Neural cell (in vitro differentiated cells): ENCODE measurements at regions not wholly inside any gene's neighbourhood (a gene's known extent, or its start where the extent isn't known, plus 50 kb on each side); places are given as distances from the start of the nearest gene placed in this dataset.

Source experiments
- H2AFZ ChIP-seq: fragments of 200-600, 300-800 bp; sonication (generic), shearing (Covaris generic); 2 replicates; pipeline ENCODE4 v1.6.0; 2014; ENCODE audit warnings: low read depth, mild to moderate bottlenecking, antibody characterized with exemption, low read length, moderate library complexity
- H3F3A ChIP-seq: fragments of 200-600 bp; shearing (Covaris generic); 2 replicates; pipeline ENCODE4 v1.6.1; 2016; ENCODE audit warnings: mild to moderate bottlenecking, moderate library complexity, mixed read lengths, antibody characterized with exemption, low read length; ENCODE audit not compliant: insufficient read depth, poor library complexity, severe bottlenecking
- H3K27ac ChIP-seq: fragments of 200-600, 300-800 bp; sonication (generic), shearing (Covaris generic); 2 replicates; pipeline ENCODE4 v1.5.1; 2014; ENCODE audit warnings: mild to moderate bottlenecking, low read length, moderate library complexity
- H3K27me3 ChIP-seq: fragments of 300-800, 200-600 bp; sonication (generic), shearing (Covaris generic); 2 replicates; pipeline ENCODE4 v1.6.0; 2014; ENCODE audit warnings: mild to moderate bottlenecking, low read depth, low read length, moderate library complexity; ENCODE audit not compliant: insufficient read depth
- H3K36me3 ChIP-seq: fragments of 300-800, 200-600 bp; sonication (generic), shearing (Covaris generic); 2 replicates; pipeline ENCODE4 v1.5.1; 2014; ENCODE audit warnings: mild to moderate bottlenecking, antibody characterized with exemption, low read length, moderate library complexity; ENCODE audit not compliant: insufficient read depth
- H3K4me2 ChIP-seq: fragments of 300-800, 200-600 bp; sonication (generic), shearing (Covaris generic); 2 replicates; pipeline ENCODE4 v1.6.0; 2014; ENCODE audit warnings: mild to moderate bottlenecking, low read length
- H3K4me3 ChIP-seq: fragments of 300-800, 200-600 bp; sonication (generic), shearing (Covaris generic); 2 replicates; pipeline ENCODE4 v1.5.1; 2014; ENCODE audit warnings: mild to moderate bottlenecking, low read length, moderate library complexity
- H3K79me2 ChIP-seq: fragments of 200-600 bp; shearing (Covaris generic); replicated peaks from 2 replicates; pipeline ENCODE4 v1.6.0; 2014; ENCODE audit warnings: mild to moderate bottlenecking, low read length, moderate library complexity; ENCODE audit not compliant: insufficient read depth
- H3K9ac ChIP-seq: fragments of 300-800, 200-600 bp; sonication (generic), shearing (Covaris generic); 2 replicates; pipeline ENCODE4 v1.6.1; 2016; ENCODE audit warnings: mild to moderate bottlenecking, low read length, mixed read lengths
- H3K9me2 ChIP-seq: fragments of 200-600 bp; shearing (Covaris generic); 2 replicates; pipeline ENCODE4 v1.6.1; 2016; ENCODE audit warnings: mild to moderate bottlenecking, low read length, mixed read lengths; ENCODE audit not compliant: insufficient read depth
- H3K9me3 ChIP-seq: fragments of 200-600, 300-800 bp; sonication (generic), shearing (Covaris generic); 2 replicates; pipeline ENCODE4 v1.6.1; 2016; ENCODE audit warnings: mild to moderate bottlenecking, mixed run types, low read length, moderate library complexity, mixed read lengths
- H4K20me1 ChIP-seq: fragments of 200-600 bp; shearing (Covaris generic); 2 replicates; pipeline ENCODE4 v1.6.1; 2016; ENCODE audit warnings: mild to moderate bottlenecking, mixed run types; ENCODE audit not compliant: insufficient read depth
- EP300 ChIP-seq: fragments of 450-650 bp; conservative IDR thresholded peaks from 2 replicates; pipeline ENCODE4 v1.6.1; 2014; ENCODE audit warnings: antibody characterized with exemption, mild to moderate bottlenecking, moderate library complexity; ENCODE audit not compliant: poor library complexity, severe bottlenecking
- EZH2 ChIP-seq: fragments of 200-600, 300-800 bp; shearing (Covaris generic), sonication (generic); IDR thresholded peaks from 2 replicates; pipeline ENCODE4 v1.6.1; 2014; ENCODE audit warnings: antibody characterized with exemption, low read length, borderline replicate concordance, mild to moderate bottlenecking; ENCODE audit not compliant: insufficient read depth, poor library complexity, severe bottlenecking
- MXI1 ChIP-seq: fragments of 450-650 bp; conservative IDR thresholded peaks from 2 replicates; pipeline ENCODE4 v1.6.1; 2014; ENCODE audit warnings: antibody characterized with exemption, mild to moderate bottlenecking; ENCODE audit not compliant: poor library complexity, severe bottlenecking
- POLR2AphosphoS5 ChIP-seq: IDR thresholded peaks from 2 replicates; pipeline ENCODE4 v1.6.1; 2012
- RAD21 ChIP-seq: fragments of 450-650 bp; conservative IDR thresholded peaks from 2 replicates; pipeline ENCODE4 v1.6.1; 2014; ENCODE audit warnings: antibody characterized with exemption, mild to moderate bottlenecking, moderate library complexity
- SMC3 ChIP-seq: fragments of 450-650 bp; conservative IDR thresholded peaks from 2 replicates; pipeline ENCODE4 v1.6.1; 2014; ENCODE audit warnings: antibody characterized with exemption, mild to moderate bottlenecking, moderate library complexity; ENCODE audit not compliant: poor library complexity
- TAF1 ChIP-seq: IDR thresholded peaks from 2 replicates; pipeline ENCODE4 v1.6.1; 2012; ENCODE audit warnings: low read depth
- TF ChIP-seq, protein P1 (sequence below): IDR thresholded peaks from 2 replicates; pipeline ENCODE4 v1.6.1; 2012; ENCODE audit warnings: borderline replicate concordance
- TF ChIP-seq, protein P2 (sequence below): fragments of 450-650 bp; IDR thresholded peaks from 2 replicates; pipeline ENCODE4 v1.5.1; 2014; ENCODE audit warnings: antibody characterized with exemption, mild to moderate bottlenecking, moderate library complexity; ENCODE audit not compliant: poor library complexity, severe bottlenecking

DNA sequence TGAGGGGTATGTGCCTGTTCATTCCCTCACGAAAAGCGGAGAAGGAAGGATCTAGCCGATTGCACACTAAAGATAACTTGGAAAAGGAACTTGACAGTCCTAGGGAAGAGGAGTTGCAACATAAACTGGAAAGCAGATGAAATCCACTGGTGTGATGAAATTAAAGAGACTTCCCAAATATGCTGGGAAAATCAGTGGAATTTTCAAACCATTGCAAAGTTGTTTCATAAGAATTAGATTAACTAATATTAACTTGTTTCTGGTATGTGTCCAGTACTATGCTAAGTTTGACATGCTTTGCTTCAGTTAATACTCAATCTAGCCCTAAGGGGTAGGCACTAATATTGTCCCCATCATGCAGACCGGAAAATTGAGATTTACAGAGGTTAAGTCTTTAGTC is 222.7 kb downstream of the IKZF2 start:
- no peaks in the 10 kb centered on the region for H3K36me3 ChIP-seq
- H3K9ac ChIP-seq = no peak overlapping the region
- H3K9me2 ChIP-seq = no peaks in the 10 kb centered on the region
- no peaks in the 10 kb centered on the region for H3F3A ChIP-seq
- H3K9me3 ChIP-seq = no peaks in the 10 kb centered on the region
- TF ChIP-seq, protein P1, sequence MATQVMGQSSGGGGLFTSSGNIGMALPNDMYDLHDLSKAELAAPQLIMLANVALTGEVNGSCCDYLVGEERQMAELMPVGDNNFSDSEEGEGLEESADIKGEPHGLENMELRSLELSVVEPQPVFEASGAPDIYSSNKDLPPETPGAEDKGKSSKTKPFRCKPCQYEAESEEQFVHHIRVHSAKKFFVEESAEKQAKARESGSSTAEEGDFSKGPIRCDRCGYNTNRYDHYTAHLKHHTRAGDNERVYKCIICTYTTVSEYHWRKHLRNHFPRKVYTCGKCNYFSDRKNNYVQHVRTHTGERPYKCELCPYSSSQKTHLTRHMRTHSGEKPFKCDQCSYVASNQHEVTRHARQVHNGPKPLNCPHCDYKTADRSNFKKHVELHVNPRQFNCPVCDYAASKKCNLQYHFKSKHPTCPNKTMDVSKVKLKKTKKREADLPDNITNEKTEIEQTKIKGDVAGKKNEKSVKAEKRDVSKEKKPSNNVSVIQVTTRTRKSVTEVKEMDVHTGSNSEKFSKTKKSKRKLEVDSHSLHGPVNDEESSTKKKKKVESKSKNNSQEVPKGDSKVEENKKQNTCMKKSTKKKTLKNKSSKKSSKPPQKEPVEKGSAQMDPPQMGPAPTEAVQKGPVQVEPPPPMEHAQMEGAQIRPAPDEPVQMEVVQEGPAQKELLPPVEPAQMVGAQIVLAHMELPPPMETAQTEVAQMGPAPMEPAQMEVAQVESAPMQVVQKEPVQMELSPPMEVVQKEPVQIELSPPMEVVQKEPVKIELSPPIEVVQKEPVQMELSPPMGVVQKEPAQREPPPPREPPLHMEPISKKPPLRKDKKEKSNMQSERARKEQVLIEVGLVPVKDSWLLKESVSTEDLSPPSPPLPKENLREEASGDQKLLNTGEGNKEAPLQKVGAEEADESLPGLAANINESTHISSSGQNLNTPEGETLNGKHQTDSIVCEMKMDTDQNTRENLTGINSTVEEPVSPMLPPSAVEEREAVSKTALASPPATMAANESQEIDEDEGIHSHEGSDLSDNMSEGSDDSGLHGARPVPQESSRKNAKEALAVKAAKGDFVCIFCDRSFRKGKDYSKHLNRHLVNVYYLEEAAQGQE = no peak
- TF ChIP-seq, protein P2, sequence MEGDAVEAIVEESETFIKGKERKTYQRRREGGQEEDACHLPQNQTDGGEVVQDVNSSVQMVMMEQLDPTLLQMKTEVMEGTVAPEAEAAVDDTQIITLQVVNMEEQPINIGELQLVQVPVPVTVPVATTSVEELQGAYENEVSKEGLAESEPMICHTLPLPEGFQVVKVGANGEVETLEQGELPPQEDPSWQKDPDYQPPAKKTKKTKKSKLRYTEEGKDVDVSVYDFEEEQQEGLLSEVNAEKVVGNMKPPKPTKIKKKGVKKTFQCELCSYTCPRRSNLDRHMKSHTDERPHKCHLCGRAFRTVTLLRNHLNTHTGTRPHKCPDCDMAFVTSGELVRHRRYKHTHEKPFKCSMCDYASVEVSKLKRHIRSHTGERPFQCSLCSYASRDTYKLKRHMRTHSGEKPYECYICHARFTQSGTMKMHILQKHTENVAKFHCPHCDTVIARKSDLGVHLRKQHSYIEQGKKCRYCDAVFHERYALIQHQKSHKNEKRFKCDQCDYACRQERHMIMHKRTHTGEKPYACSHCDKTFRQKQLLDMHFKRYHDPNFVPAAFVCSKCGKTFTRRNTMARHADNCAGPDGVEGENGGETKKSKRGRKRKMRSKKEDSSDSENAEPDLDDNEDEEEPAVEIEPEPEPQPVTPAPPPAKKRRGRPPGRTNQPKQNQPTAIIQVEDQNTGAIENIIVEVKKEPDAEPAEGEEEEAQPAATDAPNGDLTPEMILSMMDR = no peak
- TF ChIP-seq POLR2AphosphoS5 (no peak), TAF1 (no peak), RAD21 (no peak), SMC3 (no peak), MXI1 (no peak), EP300 (no peak), EZH2 (no peak)
- H3K27ac ChIP-seq = no peak overlapping the region
- no peaks in the 10 kb centered on the region for H4K20me1 ChIP-seq
- no peaks in the 10 kb centered on the region for H3K79me2 ChIP-seq
- no peak overlapping the region for H3K4me3 ChIP-seq
- no peak overlapping the region for H3K4me2 ChIP-seq
- H3K27me3 ChIP-seq = no peaks in the 10 kb centered on the region
- no peak overlapping the region for H2AFZ ChIP-seq

DNA sequence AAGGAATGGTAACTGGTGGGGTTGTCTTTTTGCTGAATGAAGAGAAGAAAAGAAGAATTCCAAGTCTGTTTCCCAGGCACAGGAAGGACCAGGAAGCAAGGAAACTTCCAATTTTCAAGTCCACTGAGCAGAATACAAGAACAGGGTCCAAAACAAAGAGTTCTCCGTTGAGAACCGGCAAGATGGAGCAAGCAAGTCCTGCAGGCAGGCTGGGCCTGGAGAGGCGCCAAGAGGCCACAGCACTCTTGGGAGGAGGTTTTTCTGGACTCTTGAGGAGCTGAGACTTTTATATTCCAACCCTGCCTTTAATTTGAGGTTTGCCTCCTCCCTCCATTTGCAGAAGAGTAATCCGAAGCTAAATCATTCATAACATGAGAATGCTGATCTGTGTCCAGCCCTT is 224.5 kb downstream of the IKZF2 start:
- Histone ChIP-seq H3K4me2 (no peak overlapping the region), H3K9me3 (no peaks in the 10 kb centered on the region), H3K4me3 (no peak overlapping the region), H3F3A (no peaks in the 10 kb centered on the region), H3K36me3 (no peaks in the 10 kb centered on the region), H4K20me1 (no peaks in the 10 kb centered on the region), H3K9me2 (no peaks in the 10 kb centered on the region), H3K9ac (no peak overlapping the region), H3K27me3 (no peaks in the 10 kb centered on the region), H2AFZ (no peak overlapping the region), H3K79me2 (no peaks in the 10 kb centered on the region), H3K27ac (no peak overlapping the region)
- TF ChIP-seq EP300 (no peak), POLR2AphosphoS5 (no peak), EZH2 (no peak), RAD21 (no peak), TAF1 (no peak), SMC3 (no peak), MXI1 (no peak)
- TF ChIP-seq, protein P1 = no peak
- TF ChIP-seq, protein P2 = no peak
